Colonic mucosa (tissue), 4 donors: ENCODE measurements at regions not wholly inside any gene's neighbourhood (a gene's known extent, or its start where the extent isn't known, plus 50 kb on each side); places are given as distances from the start of the nearest gene placed in this dataset.

ENCODE experiments used
- DNase-seq: peaks from one replicate; pipeline ENCODE4 v3.0.0-alpha.2; 2020
- H3K27ac ChIP-seq: fragments of 200-600 bp; one replicate; pipeline ENCODE4 v1.8.0; 2021
- H3K27me3 ChIP-seq: fragments of 200-600 bp; one replicate; pipeline ENCODE4 v1.8.0; 2021
- H3K36me3 ChIP-seq: fragments of 200-600 bp; one replicate; pipeline ENCODE4 v1.8.0; 2021
- H3K4me1 ChIP-seq: fragments of 200-600 bp; one replicate; pipeline ENCODE4 v1.8.0; 2021; ENCODE audit warnings: mild to moderate bottlenecking
- H3K4me3 ChIP-seq: fragments of 200-600 bp; one replicate; pipeline ENCODE4 v1.8.0; 2021
- H3K9ac ChIP-seq, 2 donors: one replicate each; pipeline ENCODE4 v1.7.0; 2013; ENCODE audit warnings: control low read depth in 2 of 2, low read depth in 2 of 2, low read length in 2 of 2
- H3K9me3 ChIP-seq: fragments of 200-600 bp; one replicate; pipeline ENCODE4 v1.8.0; 2021
- CTCF ChIP-seq: fragments of 200-600 bp; IDR thresholded peaks from one replicate; pipeline ENCODE4 v1.8.0; 2022; ENCODE audit warnings: antibody characterized with exemption, mild to moderate bottlenecking
- intact Hi-C: fragments of 100-400 bp; cut with DNase I; formaldehyde crosslinking; loops from one replicate; pipeline ENCODE4 v1.14.1; 2022
- donor health status: healthy.
- donor health status: DM: no; HTN: no; CAD: no.
- donor health status: DM: no; HTN: no; CAD: no.

- Histone ChIP-seq H3K27me3 (no peaks in the 10 kb centered on the region), H3K9me3 (no peaks in the 10 kb centered on the region), H3K36me3 (no peaks in the 10 kb centered on the region), H3K27ac (no peak overlapping the region), H3K9ac (no peak overlapping the region), H3K4me1 (peaks cover 13% of the 10 kb centered on the region), H3K4me3 (no peak overlapping the region)
- intact Hi-C loops, result no loop called here
- no peak for TF ChIP-seq CTCF
- no peak for DNase-seq
Measured at GRCh38 chr17:77861133-77861695, 97.3 kb upstream of the TNRC6C start.

GRCh38 chr17:77861981-77862645 lies 96.4 kb upstream of the TNRC6C start:
- Histone ChIP-seq H3K36me3 (no peaks in the 10 kb centered on the region), H3K4me3 (no peak overlapping the region), H3K9me3 (no peaks in the 10 kb centered on the region), H3K9ac (no peak overlapping the region), H3K4me1 (peaks cover 13% of the 10 kb centered on the region), H3K27ac (no peak overlapping the region), H3K27me3 (no peaks in the 10 kb centered on the region)
- no peak for TF ChIP-seq CTCF
- intact Hi-C loops, result no loop called here
- no peak for DNase-seq

- peak overlapping the region in 1 of 2 donors; percentile 70 for H3K9ac ChIP-seq
- no peak overlapping the region for H3K4me3 ChIP-seq
- no peaks in the 10 kb centered on the region for H3K27me3 ChIP-seq
- no peak for TF ChIP-seq CTCF
- peaks cover 13% of the 10 kb centered on the region for H3K4me1 ChIP-seq
- H3K27ac ChIP-seq, result peak overlapping the region; percentile 67
- no peaks in the 10 kb centered on the region for H3K9me3 ChIP-seq
- intact Hi-C loops, result no loop called here
- no peak for DNase-seq
- no peaks in the 10 kb centered on the region for H3K36me3 ChIP-seq
Measured at GRCh38 chr17:77862890-77863813, 95.4 kb upstream of the TNRC6C start.

DNA sequence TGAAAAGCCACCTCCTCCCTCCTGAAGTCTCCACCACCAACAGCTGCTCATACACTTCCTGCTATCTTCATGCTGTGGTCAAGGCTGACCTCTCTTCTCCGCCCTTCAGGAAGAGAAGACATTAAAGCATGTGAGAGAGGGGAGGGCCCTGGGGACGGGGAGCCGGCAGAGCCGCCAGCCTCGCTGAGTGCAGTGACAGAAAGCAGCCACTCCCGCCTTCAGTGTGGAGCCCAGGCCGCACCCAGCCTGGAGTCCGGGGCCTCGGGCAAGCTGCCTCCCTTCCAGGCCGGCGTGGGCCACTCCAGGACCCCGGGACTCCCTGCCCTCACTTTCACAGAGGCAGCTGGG lies 94.7 kb upstream of the TNRC6C start:
- peak; percentile 80 for DNase-seq
- Histone ChIP-seq H3K36me3 (no peaks in the 10 kb centered on the region), H3K4me1 (peaks cover 13% of the 10 kb centered on the region), H3K27ac (peak overlapping the region; percentile 67), H3K9ac (peak overlapping the region; percentile 60 to 70), H3K27me3 (no peaks in the 10 kb centered on the region), H3K9me3 (no peaks in the 10 kb centered on the region), H3K4me3 (no peak overlapping the region)
- intact Hi-C loops, result no loop called here
- no peak for TF ChIP-seq CTCF

DNA sequence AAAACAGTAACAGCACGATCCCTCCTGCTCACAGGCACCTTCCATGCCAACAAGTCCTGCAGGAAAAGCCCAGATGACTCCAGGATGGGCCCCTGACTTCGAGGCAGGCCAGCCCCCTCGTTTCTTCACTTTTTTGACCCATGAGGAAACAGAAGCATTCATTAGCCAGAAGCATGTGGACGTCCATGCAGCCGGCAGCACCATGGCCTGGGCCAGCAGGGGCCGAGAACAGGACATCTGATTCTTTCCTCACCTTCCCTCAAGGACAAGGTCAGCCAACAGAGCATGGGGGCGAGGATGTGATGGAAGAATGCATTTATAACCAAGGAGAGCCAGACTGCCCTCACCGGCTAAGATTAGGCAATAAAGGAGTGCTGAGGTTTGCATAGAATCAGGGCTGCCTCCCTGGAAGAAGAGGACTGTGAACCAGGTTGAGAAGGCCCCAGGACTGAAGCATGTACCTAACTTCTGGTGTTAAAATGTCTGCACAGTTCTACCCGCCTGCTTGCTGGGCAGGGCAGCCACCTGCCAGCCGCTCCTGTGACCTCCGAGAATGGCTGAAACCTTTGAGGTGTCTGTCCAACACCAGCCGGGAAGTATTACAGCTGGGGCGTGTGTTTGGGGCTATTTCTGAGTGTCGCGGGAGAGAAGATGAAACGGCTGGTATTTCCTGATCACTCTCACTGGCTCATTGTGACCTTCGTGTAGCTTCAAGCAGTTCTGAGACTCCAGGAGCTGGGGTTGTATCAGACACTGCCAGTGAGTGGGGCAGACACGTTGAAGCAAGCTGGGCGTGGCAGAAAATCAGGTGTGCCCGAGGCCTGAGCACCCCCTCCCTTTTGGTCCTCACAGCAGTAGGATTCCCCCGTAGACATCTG lies 94.0 kb upstream of the TNRC6C start:
- no peak for DNase-seq
- H3K27ac ChIP-seq, result peak overlapping the region; percentile 67
- H3K36me3 ChIP-seq, result no peaks in the 10 kb centered on the region
- peaks cover 13% of the 10 kb centered on the region for H3K4me1 ChIP-seq
- H3K4me3 ChIP-seq, result no peak overlapping the region
- no peaks in the 10 kb centered on the region for H3K27me3 ChIP-seq
- H3K9me3 ChIP-seq, result no peaks in the 10 kb centered on the region
- peak overlapping the region; percentile 60 to 70 for H3K9ac ChIP-seq
- intact Hi-C loops, result no loop called here
- TF ChIP-seq CTCF, result no peak
